SK-N-SH treated with all-trans-retinoic acid at 6 μM for 48 hours (cell line): ENCODE measurements at regions not wholly inside any gene's neighbourhood (a gene's known extent, or its start where the extent isn't known, plus 50 kb on each side); places are given as distances from the start of the nearest gene placed in this dataset.

Experiments
- ATAC-seq: fragments of 200-7000 bp; cut with Tn5 transposase; 3 replicates; pipeline ENCODE4 v1.9.1; 2020; ENCODE audit warnings: mild to moderate bottlenecking, moderate library complexity
- ARNTL ChIP-seq: fragments of 450-650 bp; formaldehyde crosslinking; IDR thresholded peaks from 2 replicates; pipeline ENCODE4 v1.5.0; 2020; ENCODE audit warnings: low read depth, mild to moderate bottlenecking, moderate library complexity, borderline replicate concordance
- BACH2 ChIP-seq: fragments of 250-450 bp; sonication (Bioruptor Pico); IDR thresholded peaks from 2 replicates; pipeline ENCODE4 v1.9.0; 2021; ENCODE audit warnings: mild to moderate bottlenecking, borderline replicate concordance
- CREB5 ChIP-seq: fragments of 250-450 bp; sonication (Bioruptor Pico); IDR thresholded peaks from 2 replicates; pipeline ENCODE4 v1.5.1; 2020; ENCODE audit warnings: low read depth, mild to moderate bottlenecking, moderate library complexity
- CSDC2 ChIP-seq: fragments of 250-450 bp; sonication (Bioruptor Pico); IDR thresholded peaks from 2 replicates; pipeline ENCODE4 v1.5.0; 2020; ENCODE audit warnings: mild to moderate bottlenecking, moderate library complexity
- CSRNP3 ChIP-seq: fragments of 250-450 bp; sonication (Bioruptor Pico); IDR thresholded peaks from 2 replicates; pipeline ENCODE4 v1.5.1; 2021; ENCODE audit warnings: mild to moderate bottlenecking, moderate library complexity
- ESRRG ChIP-seq: fragments of 250-450 bp; sonication (Bioruptor Pico); IDR thresholded peaks from 2 replicates; pipeline ENCODE4 v1.6.1; 2021; ENCODE audit warnings: mild to moderate bottlenecking
- GLIS3 ChIP-seq: fragments of 250-450 bp; sonication (Bioruptor Pico); IDR thresholded peaks from 2 replicates; pipeline ENCODE4 v1.5.0; 2020; ENCODE audit warnings: mild to moderate bottlenecking, moderate library complexity
- ISL1 ChIP-seq: fragments of 250-450 bp; sonication (Bioruptor Pico); IDR thresholded peaks from 2 replicates; pipeline ENCODE4 v2.1.2; 2022; ENCODE audit warnings: mild to moderate bottlenecking, moderate library complexity
- OSR1 ChIP-seq: fragments of 250-450 bp; sonication (Bioruptor Pico); IDR thresholded peaks from 2 replicates; pipeline ENCODE4 v1.8.0; 2022; ENCODE audit warnings: moderate library complexity, mild to moderate bottlenecking, inconsistent platforms
- PATZ1 ChIP-seq: fragments of 250-450 bp; sonication (Bioruptor Pico); IDR thresholded peaks from 2 replicates; pipeline ENCODE4 v1.8.0; 2020; ENCODE audit warnings: mild to moderate bottlenecking, moderate library complexity, borderline replicate concordance
- POU6F1 ChIP-seq: fragments of 250-450 bp; sonication (Bioruptor Pico); IDR thresholded peaks from 2 replicates; pipeline ENCODE4 v1.8.0; 2021; ENCODE audit warnings: low read depth, mild to moderate bottlenecking, moderate library complexity, borderline replicate concordance
- PPARA ChIP-seq: fragments of 250-450 bp; sonication (Bioruptor Pico); IDR thresholded peaks from 2 replicates; pipeline ENCODE4 v1.5.0; 2020; ENCODE audit warnings: mild to moderate bottlenecking, borderline replicate concordance
- RARB ChIP-seq: fragments of 250-450 bp; sonication (Bioruptor Pico); IDR thresholded peaks from 2 replicates; pipeline ENCODE4 v1.8.0; 2021; ENCODE audit warnings: mild to moderate bottlenecking, moderate library complexity
- SNAI2 ChIP-seq: fragments of 250-450 bp; sonication (Bioruptor Pico); IDR thresholded peaks from 2 replicates; pipeline ENCODE4 v1.5.0; 2020; ENCODE audit warnings: mild to moderate bottlenecking, moderate library complexity
- TCF4 ChIP-seq: fragments of 250-450 bp; sonication (Bioruptor Pico); IDR thresholded peaks from 2 replicates; pipeline ENCODE4 v1.8.0; 2021; ENCODE audit warnings: mild to moderate bottlenecking, moderate library complexity, borderline replicate concordance
- TOX ChIP-seq: fragments of 250-450 bp; sonication (Bioruptor Pico); IDR thresholded peaks from 2 replicates; pipeline ENCODE4 v1.8.0; 2021; ENCODE audit warnings: mild to moderate bottlenecking, moderate library complexity, borderline replicate concordance
- TSHZ2 ChIP-seq: fragments of 250-450 bp; sonication (Bioruptor Pico); IDR thresholded peaks from 2 replicates; pipeline ENCODE4 v1.5.0; 2020; ENCODE audit warnings: mild to moderate bottlenecking, moderate library complexity
- ZC3H10 ChIP-seq: fragments of 250-450 bp; sonication (Bioruptor Pico); IDR thresholded peaks from 2 replicates; pipeline ENCODE4 v1.5.1; 2021; ENCODE audit warnings: mild to moderate bottlenecking, moderate library complexity
- ZFP30 ChIP-seq: fragments of 450-650 bp; formaldehyde crosslinking; IDR thresholded peaks from 2 replicates; pipeline ENCODE4 v1.5.0; 2022; ENCODE audit warnings: mild to moderate bottlenecking, moderate library complexity
- ZNF565 ChIP-seq: fragments of 450-650 bp; formaldehyde crosslinking; conservative IDR thresholded peaks from 2 replicates; pipeline ENCODE4 v1.5.0; 2020; ENCODE audit warnings: low read depth, mild to moderate bottlenecking, moderate library complexity
- ZNF70 ChIP-seq: fragments of 450-650 bp; formaldehyde crosslinking; IDR thresholded peaks from 2 replicates; pipeline ENCODE4 v1.5.0; 2020; ENCODE audit warnings: mild to moderate bottlenecking, moderate library complexity
- ZNF8 ChIP-seq: fragments of 450-650 bp; formaldehyde crosslinking; IDR thresholded peaks from 2 replicates; pipeline ENCODE4 v1.5.0; 2020; ENCODE audit warnings: mild to moderate bottlenecking, moderate library complexity

- TF ChIP-seq TOX (CRISPR knock-in tag), result no peak
- no peak for TF ChIP-seq ESRRG (CRISPR knock-in tag)
- no peak for TF ChIP-seq ZNF70 (CRISPR knock-in tag)
- TF ChIP-seq ARNTL (CRISPR knock-in tag), result no peak
- no peak for TF ChIP-seq BACH2
- no peak for TF ChIP-seq CSDC2 (CRISPR knock-in tag)
- no peak for TF ChIP-seq PPARA
- no peak for TF ChIP-seq ZFP30 (CRISPR knock-in tag)
- no peak for TF ChIP-seq PATZ1
- no peak for TF ChIP-seq POU6F1 (CRISPR knock-in tag)
- no peak for TF ChIP-seq TSHZ2 (CRISPR knock-in tag)
- no peak for TF ChIP-seq CREB5 (CRISPR knock-in tag)
- no peak for TF ChIP-seq OSR1 (CRISPR knock-in tag)
- no peak for TF ChIP-seq ZNF8 (CRISPR knock-in tag)
- TF ChIP-seq SNAI2, result no peak
- TF ChIP-seq TCF4 (CRISPR knock-in tag), result no peak
- no peak for TF ChIP-seq GLIS3 (CRISPR knock-in tag)
- no peak for TF ChIP-seq CSRNP3 (CRISPR knock-in tag)
- TF ChIP-seq ZNF565 (CRISPR knock-in tag), result no peak
- no peak for TF ChIP-seq ZC3H10 (CRISPR knock-in tag)
- ATAC-seq, result no peak
Measured at GRCh38 chr22:34019190-34019845, 99.0 kb upstream of the LARGE1 start.

GRCh38 chr22:34035209-34035608, 114.9 kb upstream of the LARGE1 start:
- no peak for ATAC-seq
- TF ChIP-seq ZC3H10 (CRISPR knock-in tag) (no peak), PPARA (no peak), CSRNP3 (CRISPR knock-in tag) (no peak), BACH2 (no peak), ZNF8 (CRISPR knock-in tag) (no peak), ZNF565 (CRISPR knock-in tag) (no peak), CSDC2 (CRISPR knock-in tag) (no peak), RARB (no peak), PATZ1 (no peak), CREB5 (CRISPR knock-in tag) (no peak), ESRRG (CRISPR knock-in tag) (no peak), TOX (CRISPR knock-in tag) (no peak), ARNTL (CRISPR knock-in tag) (no peak), ZNF70 (CRISPR knock-in tag) (no peak), GLIS3 (CRISPR knock-in tag) (no peak), ISL1 (no peak), ZFP30 (CRISPR knock-in tag) (no peak), SNAI2 (no peak)
